ENCODE measurements at regions not wholly inside any gene's neighbourhood (a gene's known extent, or its start where the extent isn't known, plus 50 kb on each side); places are given as distances from the start of the nearest gene placed in this dataset.

DNA sequence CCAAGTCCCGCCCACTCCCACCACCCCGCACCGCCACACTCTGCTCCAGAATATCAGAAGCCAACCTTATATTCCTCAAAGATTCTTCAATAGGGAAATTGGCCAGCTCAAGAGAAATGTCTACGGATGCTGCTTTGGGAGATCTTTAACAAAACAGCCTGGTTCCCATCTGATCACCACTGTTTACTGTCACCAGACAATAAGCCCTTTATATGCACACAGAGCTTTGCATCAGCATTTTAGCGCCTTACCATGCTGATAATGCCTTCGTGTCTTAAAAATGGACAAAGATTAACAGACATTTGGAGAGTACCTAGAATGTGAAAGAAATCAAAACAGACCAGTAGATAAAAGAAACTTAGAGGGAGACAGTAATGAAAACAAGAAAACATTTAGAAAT, 141.7 kb upstream of the SYT6 start:
- H3F3A ChIP-seq (ENCODE audit: insufficient read depth, low read depth) = no peaks in the 10 kb centered on the region
- ChIA-PET POLR2A (ENCODE audit: unreplicated experiment) (no interaction called here), CTCF (no interaction called here)
- DNase-seq = no peak
- no peaks in the 10 kb centered on the region for H3K79me2 ChIP-seq (ENCODE audit: low read depth)
- no peaks in the 10 kb centered on the region; the same call in 1 of the 2 replicates for H3K9me3 ChIP-seq (ENCODE audit: insufficient read depth, low read depth)
- H2AFZ ChIP-seq = no peak overlapping the region
- H3K27me3 ChIP-seq (ENCODE audit: insufficient read depth, low read depth) = 0 out of 2 replicates have a peak, but pooled peaks cover 7% of the 10 kb centered on the region
- no peak for TF ChIP-seq EZH2 (IDR thresholded peaks at IDR 0.05; ENCODE audit: low read depth)
- TF ChIP-seq, protein P1, sequence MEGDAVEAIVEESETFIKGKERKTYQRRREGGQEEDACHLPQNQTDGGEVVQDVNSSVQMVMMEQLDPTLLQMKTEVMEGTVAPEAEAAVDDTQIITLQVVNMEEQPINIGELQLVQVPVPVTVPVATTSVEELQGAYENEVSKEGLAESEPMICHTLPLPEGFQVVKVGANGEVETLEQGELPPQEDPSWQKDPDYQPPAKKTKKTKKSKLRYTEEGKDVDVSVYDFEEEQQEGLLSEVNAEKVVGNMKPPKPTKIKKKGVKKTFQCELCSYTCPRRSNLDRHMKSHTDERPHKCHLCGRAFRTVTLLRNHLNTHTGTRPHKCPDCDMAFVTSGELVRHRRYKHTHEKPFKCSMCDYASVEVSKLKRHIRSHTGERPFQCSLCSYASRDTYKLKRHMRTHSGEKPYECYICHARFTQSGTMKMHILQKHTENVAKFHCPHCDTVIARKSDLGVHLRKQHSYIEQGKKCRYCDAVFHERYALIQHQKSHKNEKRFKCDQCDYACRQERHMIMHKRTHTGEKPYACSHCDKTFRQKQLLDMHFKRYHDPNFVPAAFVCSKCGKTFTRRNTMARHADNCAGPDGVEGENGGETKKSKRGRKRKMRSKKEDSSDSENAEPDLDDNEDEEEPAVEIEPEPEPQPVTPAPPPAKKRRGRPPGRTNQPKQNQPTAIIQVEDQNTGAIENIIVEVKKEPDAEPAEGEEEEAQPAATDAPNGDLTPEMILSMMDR (conservative IDR thresholded peaks at IDR 0.05) = no peak
- intact Hi-C loops (cut with micrococcal nuclease; ENCODE audit: unreplicated experiment) = no loop called here
- H3K4me2 ChIP-seq = no peak overlapping the region
- no peaks in the 10 kb centered on the region; the same call in 1 of the 2 replicates for H3K9me2 ChIP-seq (ENCODE audit: insufficient read depth)
- no peaks in the 10 kb centered on the region for H3K4me1 ChIP-seq (replicated peaks; ENCODE audit: insufficient read depth)
- no peaks in the 10 kb centered on the region for H3K36me3 ChIP-seq (ENCODE audit: low read depth)
- BruUV-seq (replicated peaks) = no TSS peak
- H3K4me3 ChIP-seq = no peak overlapping the region
- no peaks in the 10 kb centered on the region for H4K20me1 ChIP-seq (ENCODE audit: insufficient read depth)
- H3K27ac ChIP-seq = no peak overlapping the region

DNA sequence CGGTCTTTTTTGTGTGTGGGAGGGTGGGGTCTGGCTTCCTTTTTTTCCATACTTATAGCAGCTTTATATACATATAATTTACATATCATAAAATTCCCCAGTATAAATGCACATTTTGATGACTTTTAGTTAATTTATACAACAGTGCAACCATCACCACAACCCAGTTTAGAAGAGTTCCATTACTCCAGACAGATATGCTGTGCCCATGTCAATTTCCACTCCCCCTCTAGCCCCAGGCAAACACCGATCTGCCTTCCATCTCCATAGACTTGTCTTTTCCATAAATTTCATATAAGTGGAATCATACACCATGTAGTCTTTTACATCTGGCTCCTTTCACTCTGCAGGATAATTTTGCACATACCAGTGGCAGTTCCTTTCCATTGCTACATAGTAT, 139.2 kb upstream of the SYT6 start:
- TF ChIP-seq EZH2 (IDR thresholded peaks at IDR 0.05; ENCODE audit: low read depth) = no peak
- TF ChIP-seq, protein P1 (conservative IDR thresholded peaks at IDR 0.05) = no peak
- BruUV-seq (replicated peaks) = no TSS peak
- Histone ChIP-seq H3K27me3 (ENCODE audit: insufficient read depth, low read depth) (0 out of 2 replicates have a peak, but pooled peaks cover under 1% of the 10 kb centered on the region), H3K4me2 (no peak overlapping the region), H3K27ac (no peak overlapping the region), H4K20me1 (ENCODE audit: insufficient read depth) (no peaks in the 10 kb centered on the region), H3K36me3 (ENCODE audit: low read depth) (no peaks in the 10 kb centered on the region), H3K9me2 (ENCODE audit: insufficient read depth) (no peaks in the 10 kb centered on the region; the same call in 1 of the 2 replicates), H3K4me1 (replicated peaks; ENCODE audit: insufficient read depth) (no peaks in the 10 kb centered on the region), H2AFZ (no peak overlapping the region), H3F3A (ENCODE audit: insufficient read depth, low read depth) (no peaks in the 10 kb centered on the region), H3K79me2 (ENCODE audit: low read depth) (no peaks in the 10 kb centered on the region), H3K4me3 (no peak overlapping the region), H3K9me3 (ENCODE audit: insufficient read depth, low read depth) (no peaks in the 10 kb centered on the region; the same call in 1 of the 2 replicates)
- CTCF ChIA-PET = no interaction called here
- POLR2A ChIA-PET (ENCODE audit: unreplicated experiment) = no interaction called here
- DNase-seq = no peak
- intact Hi-C loops (cut with micrococcal nuclease; ENCODE audit: unreplicated experiment) = no loop called here

DNA sequence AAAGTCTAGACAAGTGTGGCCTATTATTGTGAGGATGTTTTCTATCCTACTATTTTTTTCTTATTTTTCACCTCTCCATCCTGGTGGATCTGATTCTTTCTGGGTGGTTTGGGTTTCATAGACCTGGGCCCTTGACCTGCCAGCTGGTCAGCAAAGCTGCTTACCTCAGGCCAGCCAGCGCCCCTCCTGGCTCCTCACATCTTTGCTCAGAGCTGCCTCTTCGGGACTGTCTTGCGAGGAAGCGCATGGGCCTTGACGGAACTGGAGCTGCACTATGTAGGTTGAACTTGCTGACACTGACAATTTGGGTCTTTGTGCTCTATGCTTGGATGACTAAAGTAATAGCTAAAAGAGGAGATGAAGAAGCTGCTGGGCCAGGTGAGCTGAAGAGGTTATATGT, 138.5 kb upstream of the SYT6 start:
- CTCF ChIA-PET = no interaction called here
- no peak for DNase-seq
- Histone ChIP-seq H3K4me3 (no peak overlapping the region), H3K79me2 (ENCODE audit: low read depth) (no peaks in the 10 kb centered on the region), H2AFZ (no peak overlapping the region), H3K9me2 (ENCODE audit: insufficient read depth) (no peaks in the 10 kb centered on the region; the same call in 1 of the 2 replicates), H3K9me3 (ENCODE audit: insufficient read depth, low read depth) (no peaks in the 10 kb centered on the region; the same call in 1 of the 2 replicates), H4K20me1 (ENCODE audit: insufficient read depth) (no peaks in the 10 kb centered on the region), H3K4me1 (replicated peaks; ENCODE audit: insufficient read depth) (no peaks in the 10 kb centered on the region), H3K27me3 (ENCODE audit: insufficient read depth, low read depth) (no peaks in the 10 kb centered on the region), H3K4me2 (no peak overlapping the region), H3F3A (ENCODE audit: insufficient read depth, low read depth) (no peaks in the 10 kb centered on the region), H3K36me3 (ENCODE audit: low read depth) (no peaks in the 10 kb centered on the region), H3K27ac (no peak overlapping the region)
- intact Hi-C loops (cut with micrococcal nuclease; ENCODE audit: unreplicated experiment) = no loop called here
- BruUV-seq (replicated peaks) = no TSS peak
- no peak for TF ChIP-seq EZH2 (IDR thresholded peaks at IDR 0.05; ENCODE audit: low read depth)
- TF ChIP-seq, protein P1 (conservative IDR thresholded peaks at IDR 0.05) = no peak
- POLR2A ChIA-PET (ENCODE audit: unreplicated experiment) = no interaction called here

Measured in PC-9 (cell line).